ENCODE measurements at regions not wholly inside any gene's neighbourhood (a gene's known extent, or its start where the extent isn't known, plus 50 kb on each side); places are given as distances from the start of the nearest gene placed in this dataset.
"Not testable (repeated sequence)": the region's sequence is repeated elsewhere in the genome, so short reads cannot be mapped to it uniquely, and the experiment has no call there.

GRCh38 chr6:6758915-6759654, 170.6 kb downstream of the LY86 start:
- DNase-seq (ENCODE audit: extremely low spot score): peak; percentile 81
- ChIA-PET POLR2A (no interaction called here), CTCF (interaction anchor here (0.6 to 2.3 kb wide), 31 partner anchors 8 to 661 kb away, joined by 3 to 21 read pairs (median 3); no protein-coding TSS in a partner anchor)
- TF ChIP-seq CTCF (IDR thresholded peaks at IDR 0.05; ENCODE audit: control extremely low read depth, extremely low read depth, low read depth, missing control alignments): peak; percentile 35

GRCh38 chr6:6760002-6760401, 171.5 kb downstream of the LY86 start:
- ChIA-PET POLR2A (no interaction called here), CTCF (interaction anchor here (1.1 to 2.3 kb wide), 11 partner anchors 9 to 483 kb away, joined by 3 to 21 read pairs (median 3); no protein-coding TSS in a partner anchor)
- DNase-seq (ENCODE audit: extremely low spot score): no peak

DNA sequence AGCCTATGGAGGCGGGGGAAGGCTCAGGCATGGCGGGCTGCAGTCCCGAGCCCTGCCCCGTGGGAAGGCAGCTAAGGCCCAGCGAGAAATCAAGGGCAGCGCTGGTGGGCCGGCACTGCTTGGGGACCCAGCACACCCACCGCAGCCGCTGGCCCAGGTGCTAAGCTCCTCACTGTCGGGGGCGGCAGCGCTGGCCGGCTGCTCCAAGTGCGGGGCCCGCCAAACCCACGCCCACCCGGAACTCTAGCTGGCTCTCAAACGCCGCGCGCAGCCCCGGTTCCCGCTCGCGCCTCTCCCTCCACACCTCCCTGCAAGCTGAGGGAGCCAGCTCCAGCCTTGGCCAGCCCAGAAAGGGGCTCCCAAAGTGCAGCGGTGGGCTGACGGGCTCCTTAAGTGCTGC, 174.0 kb downstream of the LY86 start:
- CTCF ChIA-PET: interaction anchor here (1.1 to 1.6 kb wide), 2 partner anchors 19 to 481 kb away, joined by 3 to 6 read pairs; no protein-coding TSS in a partner anchor
- POLR2A ChIA-PET; DNase-seq (ENCODE audit: extremely low spot score): not testable (repeated sequence)

More at GRCh38 chr6:6760002-6760401, 171.5 kb downstream of the LY86 start:
- TF ChIP-seq CTCF (IDR thresholded peaks at IDR 0.05; ENCODE audit: control extremely low read depth, extremely low read depth, low read depth, missing control alignments): no peak

GRCh38 chr6:6764764-6765434, 176.4 kb downstream of the LY86 start:
- ChIA-PET POLR2A (no interaction called here), CTCF (no interaction called here)
- TF ChIP-seq CTCF (IDR thresholded peaks at IDR 0.05; ENCODE audit: control extremely low read depth, extremely low read depth, low read depth, missing control alignments): no peak
- no peak for DNase-seq (ENCODE audit: extremely low spot score)

- POLR2A ChIA-PET: no interaction called here
Measured at GRCh38 chr6:6766230-6766905, 177.8 kb downstream of the LY86 start.

GRCh38 chr6:6769466-6769865, 180.9 kb downstream of the LY86 start:
- TF ChIP-seq CTCF (IDR thresholded peaks at IDR 0.05; ENCODE audit: control extremely low read depth, extremely low read depth, low read depth, missing control alignments): no peak
- DNase-seq (ENCODE audit: extremely low spot score): no peak
- CTCF ChIA-PET: interaction anchor here (1.4 to 2.3 kb wide), 2 partner anchors 11 to 33 kb away, joined by 3 to 10 read pairs; no protein-coding TSS in a partner anchor
- POLR2A ChIA-PET: no interaction called here

More at GRCh38 chr6:6766230-6766905, 177.8 kb downstream of the LY86 start:
- CTCF ChIA-PET: no interaction called here
- DNase-seq (ENCODE audit: extremely low spot score): no peak
- no peak for TF ChIP-seq CTCF (IDR thresholded peaks at IDR 0.05; ENCODE audit: control extremely low read depth, extremely low read depth, low read depth, missing control alignments)
